Ovary (tissue), 7 donors: ENCODE measurements at regions not wholly inside any gene's neighbourhood (a gene's known extent, or its start where the extent isn't known, plus 50 kb on each side); places are given as distances from the start of the nearest gene placed in this dataset.

ENCODE experiments used
- DNase-seq, 5 donors: peaks; one replicate each; pipeline ENCODE4 v3.0.0-alpha.2; 2019 to 2020
- H3K27ac ChIP-seq, 2 donors: fragments of 200-600 bp; one replicate each; pipeline versions ENCODE4 v1.5.1 to v1.8.0; 2019 to 2022
- H3K27me3 ChIP-seq: fragments of 200-600 bp; one replicate; pipeline ENCODE4 v1.8.0; 2022
- H3K36me3 ChIP-seq: fragments of 200-600 bp; sonication (generic); one replicate; pipeline ENCODE4 v1.5.1; 2019
- H3K4me1 ChIP-seq: one replicate; pipeline ENCODE4 v1.8.1; 2013; ENCODE audit warnings: mild to moderate bottlenecking, moderate library complexity; ENCODE audit not compliant: insufficient read depth
- H3K4me3 ChIP-seq: fragments of 200-600 bp; sonication (generic); one replicate; pipeline ENCODE4 v1.5.1; 2017
- H3K9me3 ChIP-seq, 2 donors: fragments of 200-600 bp in 1 of 2; sonication (generic) in 1 of 2; one replicate each; pipeline versions ENCODE4 v1.5.1 to v1.8.1; 2013 to 2019; ENCODE audit warnings: mild to moderate bottlenecking in 1 of 2, moderate library complexity in 1 of 2
- EP300 ChIP-seq: sonication (generic); formaldehyde crosslinking; IDR thresholded peaks from one replicate; pipeline ENCODE4 v1.6.1; 2017; ENCODE audit warnings: antibody characterized with exemption
- POLR2A ChIP-seq: fragments of 450-650 bp; IDR thresholded peaks from one replicate; pipeline ENCODE4 v1.6.1; 2017; ENCODE audit warnings: antibody characterized with exemption, mild to moderate bottlenecking, moderate library complexity
- WGBS, 3 donors: extraction: QIAGEN DNeasy Blood & Tissue Kit in 1 of 3; methylation state at CpG; one replicate each; pipeline versions ENCODE4 v1.1.5 to v1.1.7; 2013 to 2017; 5-methylcytosine and 5-hydroxymethylcytosine counted together
- intact Hi-C, 4 donors: fragments of 100-400 bp; cut with DNase I; formaldehyde crosslinking; loops; one replicate each; pipeline versions ENCODE4 v1.11.0 to v1.15.1; 2022 to 2023
- TF ChIP-seq, protein P1 (sequence below), 3 donors: fragments of 450-650 bp in 2 of 3; fragments of 200-600 bp in 1 of 3; IDR thresholded peaks; one replicate each; pipeline versions ENCODE4 v1.5.1 to v1.8.0; 2016 to 2022; ENCODE audit warnings: antibody characterized with exemption in 3 of 3, mild to moderate bottlenecking in 1 of 3
- donor health status: DM: no; HTN: no; CAD: no; lungs with moderate emphysema.
- donor health status: DM: no; HTN: no; CAD: no.
- donor health status: Bipolar disorder and iron deficiency.
- donor health status: DM: no; HTN: no; CAD: no.
- donor health status: DM: yes; HTN: yes; CAD: no.

DNA sequence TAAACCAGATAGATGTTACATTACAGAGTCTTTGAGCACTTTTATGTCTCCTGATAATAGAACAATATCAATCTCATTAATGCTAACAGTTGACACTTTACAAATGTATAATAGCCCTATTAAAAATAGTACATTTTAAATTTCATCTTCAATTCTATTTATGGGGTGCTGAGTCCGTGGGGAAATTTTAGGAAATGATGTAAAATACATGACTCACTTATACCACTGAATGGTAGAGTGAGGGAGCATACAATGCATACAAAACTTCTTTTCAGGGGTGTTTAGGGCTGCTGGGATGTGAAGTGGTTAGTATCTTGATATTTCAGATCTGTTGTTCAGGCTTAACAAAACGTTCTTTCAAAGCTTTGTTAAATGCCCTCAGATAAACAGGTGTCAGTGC lies 696.2 kb downstream of the TRAM1L1 start:
- no peaks in the 10 kb centered on the region for H3K36me3 ChIP-seq
- H3K27ac ChIP-seq = no peak overlapping the region
- no peak for TF ChIP-seq EP300
- TF ChIP-seq, protein P1, sequence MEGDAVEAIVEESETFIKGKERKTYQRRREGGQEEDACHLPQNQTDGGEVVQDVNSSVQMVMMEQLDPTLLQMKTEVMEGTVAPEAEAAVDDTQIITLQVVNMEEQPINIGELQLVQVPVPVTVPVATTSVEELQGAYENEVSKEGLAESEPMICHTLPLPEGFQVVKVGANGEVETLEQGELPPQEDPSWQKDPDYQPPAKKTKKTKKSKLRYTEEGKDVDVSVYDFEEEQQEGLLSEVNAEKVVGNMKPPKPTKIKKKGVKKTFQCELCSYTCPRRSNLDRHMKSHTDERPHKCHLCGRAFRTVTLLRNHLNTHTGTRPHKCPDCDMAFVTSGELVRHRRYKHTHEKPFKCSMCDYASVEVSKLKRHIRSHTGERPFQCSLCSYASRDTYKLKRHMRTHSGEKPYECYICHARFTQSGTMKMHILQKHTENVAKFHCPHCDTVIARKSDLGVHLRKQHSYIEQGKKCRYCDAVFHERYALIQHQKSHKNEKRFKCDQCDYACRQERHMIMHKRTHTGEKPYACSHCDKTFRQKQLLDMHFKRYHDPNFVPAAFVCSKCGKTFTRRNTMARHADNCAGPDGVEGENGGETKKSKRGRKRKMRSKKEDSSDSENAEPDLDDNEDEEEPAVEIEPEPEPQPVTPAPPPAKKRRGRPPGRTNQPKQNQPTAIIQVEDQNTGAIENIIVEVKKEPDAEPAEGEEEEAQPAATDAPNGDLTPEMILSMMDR (IDR thresholded peaks at IDR 0.05) = no peak
- no peak overlapping the region for H3K4me3 ChIP-seq
- no peak for DNase-seq
- intact Hi-C loops = no loop called here
- H3K27me3 ChIP-seq = no peaks in the 10 kb centered on the region
- no peaks in the 10 kb centered on the region for H3K4me1 ChIP-seq
- H3K9me3 ChIP-seq = no peaks in the 10 kb centered on the region
- 54 to 64% (median 58%) methylated on average over 2 of the region's 2 CpGs for WGBS, 3 donors

DNA sequence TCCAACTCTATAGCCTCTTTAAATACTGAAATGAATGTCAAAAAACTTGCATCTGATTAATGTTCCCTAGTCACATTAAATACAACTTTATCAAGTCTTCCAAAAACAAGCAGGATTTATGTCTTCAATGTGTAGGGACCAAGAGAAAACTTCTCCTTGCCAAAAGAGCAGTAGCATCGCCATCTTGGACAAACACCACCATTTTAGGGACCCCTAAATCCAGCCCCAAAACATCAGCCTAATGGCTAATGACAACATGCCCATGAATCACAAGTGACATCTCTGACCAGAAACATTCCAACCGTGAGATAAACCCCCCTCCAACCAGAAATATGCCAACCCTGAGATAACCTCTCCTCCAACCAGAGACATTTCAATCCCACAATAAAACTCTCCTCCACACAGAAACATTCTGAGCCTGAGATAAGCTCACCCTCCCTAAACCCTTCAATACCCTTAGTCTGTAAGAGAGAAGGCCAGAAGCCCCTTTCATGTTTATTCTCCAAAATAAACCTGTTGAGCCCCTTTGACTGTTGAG lies 697.4 kb downstream of the TRAM1L1 start:
- 21 to 23% (median 23%) methylated on average over 2 of the region's 2 CpGs for WGBS, 3 donors

DNA sequence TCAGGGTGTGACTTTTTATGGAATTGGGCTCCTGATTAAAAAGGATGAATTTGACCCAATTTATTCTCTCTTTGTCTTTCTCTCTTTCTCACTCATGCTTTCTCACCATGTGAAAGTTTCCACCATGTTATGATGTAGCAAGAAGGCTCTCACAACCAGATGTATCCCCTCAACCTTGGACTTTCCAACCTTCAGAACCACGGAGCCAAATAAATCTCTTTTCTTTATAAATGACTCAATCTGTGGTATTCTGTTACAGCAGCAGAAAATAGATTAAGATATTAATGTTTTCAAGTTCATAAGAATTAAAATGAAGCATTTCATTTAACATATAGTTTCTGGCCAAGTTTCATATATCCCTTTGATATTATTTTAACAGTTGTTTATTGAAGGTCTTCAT lies 698.5 kb downstream of the TRAM1L1 start:
- no peak for DNase-seq
- intact Hi-C loops = no loop called here
- H3K4me3 ChIP-seq = no peak overlapping the region
- H3K27ac ChIP-seq = no peak overlapping the region
- H3K4me1 ChIP-seq = no peaks in the 10 kb centered on the region
- no peaks in the 10 kb centered on the region for H3K27me3 ChIP-seq
- TF ChIP-seq POLR2A (no peak), EP300 (no peak)
- TF ChIP-seq, protein P1 (IDR thresholded peaks at IDR 0.05) = no peak
- 8 to 14% (median 10%) methylated on average over 1 of the region's 1 CpG for WGBS, 3 donors
- H3K9me3 ChIP-seq = no peaks in the 10 kb centered on the region
- no peaks in the 10 kb centered on the region for H3K36me3 ChIP-seq

More for the DNA sequence above, 697.4 kb downstream of the TRAM1L1 start:
- DNase-seq = no peak
- no peaks in the 10 kb centered on the region for H3K27me3 ChIP-seq
- no peaks in the 10 kb centered on the region for H3K9me3 ChIP-seq
- no peak overlapping the region for H3K27ac ChIP-seq
- H3K4me3 ChIP-seq = no peak overlapping the region
- H3K36me3 ChIP-seq = no peaks in the 10 kb centered on the region
- intact Hi-C loops = no loop called here
- no peaks in the 10 kb centered on the region for H3K4me1 ChIP-seq
- TF ChIP-seq, protein P1 (IDR thresholded peaks at IDR 0.05) = no peak
- TF ChIP-seq POLR2A (no peak), EP300 (no peak)

DNA sequence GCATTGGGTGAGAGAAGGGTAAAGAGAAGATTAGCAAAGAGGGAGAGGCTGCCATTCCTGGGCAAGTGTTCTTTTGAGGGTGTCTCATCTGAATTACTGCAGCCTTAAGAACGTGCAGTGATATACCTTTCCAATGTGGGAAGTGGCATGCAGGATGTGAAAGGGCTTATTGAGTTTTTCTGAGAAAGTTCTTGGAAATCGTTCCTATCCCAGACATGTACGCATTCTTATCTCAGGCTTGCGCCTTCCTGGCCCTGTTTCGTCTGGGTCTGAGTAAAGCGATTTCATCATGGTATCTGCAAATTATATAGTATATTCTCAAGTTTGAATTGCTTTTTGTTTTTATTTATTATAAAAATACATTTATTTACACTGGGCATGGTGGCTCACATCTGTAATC lies 699.8 kb downstream of the TRAM1L1 start:
- 90 to 92% (median 92%) methylated on average over 6 of the region's 6 CpGs for WGBS, 3 donors
- Histone ChIP-seq H3K27ac (no peak overlapping the region), H3K27me3 (no peaks in the 10 kb centered on the region), H3K4me1 (no peaks in the 10 kb centered on the region), H3K4me3 (no peak overlapping the region), H3K36me3 (no peaks in the 10 kb centered on the region), H3K9me3 (no peaks in the 10 kb centered on the region)
- no peak for DNase-seq
- intact Hi-C loops = no loop called here
- no peak for TF ChIP-seq POLR2A
- TF ChIP-seq EP300 = no peak
- TF ChIP-seq, protein P1 (IDR thresholded peaks at IDR 0.05) = no peak
